Transverse colon (tissue), 4 donors: ENCODE measurements at regions not wholly inside any gene's neighbourhood (a gene's known extent, or its start where the extent isn't known, plus 50 kb on each side); places are given as distances from the start of the nearest gene placed in this dataset.

Experiments used
- DNase-seq: peaks from one replicate; pipeline ENCODE4 v3.0.0-alpha.2; 2019
- H3K27ac ChIP-seq, 4 donors: fragments of 200-600 bp; sonication (generic); 2 replicates each; pipeline ENCODE4 v1.5.1; 2016 to 2018; ENCODE audit warnings: inconsistent platforms in 4 of 4
- H3K27me3 ChIP-seq: fragments of 200-600 bp; sonication (generic); 2 replicates; pipeline ENCODE4 v1.5.1; 2017; ENCODE audit warnings: inconsistent platforms
- H3K36me3 ChIP-seq, 4 donors: fragments of 200-600 bp; sonication (generic); 2 replicates each; pipeline ENCODE4 v1.5.1; 2017 to 2019; ENCODE audit warnings: inconsistent platforms in 4 of 4
- H3K4me1 ChIP-seq, 4 donors: fragments of 200-600 bp; sonication (generic); 2 replicates each; pipeline ENCODE4 v1.5.1; 2017 to 2020; ENCODE audit warnings: inconsistent platforms in 4 of 4
- H3K4me3 ChIP-seq, 4 donors: fragments of 200-600 bp; sonication (generic); 1 replicate in 1 of 4; 2 replicates in 3 of 4; pipeline versions ENCODE4 v1.5.1 to v1.6.1; 2017 to 2019; ENCODE audit warnings: inconsistent platforms in 4 of 4
- H3K9me3 ChIP-seq, 2 donors: fragments of 200-600 bp; sonication (generic); 2 replicates each; pipeline ENCODE4 v1.5.1; 2017 to 2019; ENCODE audit warnings: inconsistent platforms in 2 of 2
- EP300 ChIP-seq: sonication (generic); formaldehyde crosslinking; IDR thresholded peaks from one replicate; pipeline ENCODE4 v1.6.1; 2017; ENCODE audit warnings: antibody characterized with exemption, low read depth
- POLR2A ChIP-seq: fragments of 450-650 bp; IDR thresholded peaks from one replicate; pipeline ENCODE4 v1.6.1; 2016; ENCODE audit warnings: antibody characterized with exemption, mild to moderate bottlenecking, moderate library complexity
- POLR2AphosphoS5 ChIP-seq, 3 donors: sonication (generic); formaldehyde crosslinking; IDR thresholded peaks; one replicate each; pipeline ENCODE4 v1.6.1; 2016; ENCODE audit warnings: antibody characterized with exemption in 3 of 3
- WGBS, 2 donors: methylation state at CpG; one replicate each; pipeline ENCODE4 v1.1.5; 2018; ENCODE audit warnings: low coverage in 1 of 2; 5-methylcytosine and 5-hydroxymethylcytosine counted together
- in situ Hi-C, 4 donors: fragments of 200-750 bp; cut with MboI; loops; one replicate each; pipeline versions ENCODE4 v1.15.0 to v1.15.1; 2017; ENCODE audit warnings: low sequenced_read_pairs in 3 of 4, low pct_ligation_motif_present in 1 of 4, low pct_unique_long_range_greater_than_20kb in 1 of 4
- intact Hi-C: fragments of 100-400 bp; cut with DNase I; formaldehyde crosslinking; loops from one replicate; pipeline ENCODE4 v1.15.1; 2023; ENCODE audit warnings: low total_unique reads
- TF ChIP-seq, protein P1 (sequence below), 5 experiments: fragments of 200-600 bp in 3 of 5; fragments of 450-650 bp in 2 of 5; sonication (generic) in 3 of 5; IDR thresholded peaks; 1 replicate in 2 of 5; 2 replicates in 3 of 5; pipeline ENCODE4 v1.5.1; 2016 to 2017; ENCODE audit warnings: antibody characterized with exemption in 5 of 5, inconsistent platforms in 3 of 5, mild to moderate bottlenecking in 2 of 5, moderate library complexity in 1 of 5

GRCh38 chr18:30568333-30568732, 474.2 kb downstream of the DSC3 start:
- in situ Hi-C loops = no loop called here
- no peaks in the 10 kb centered on the region for H3K4me1 ChIP-seq
- no peaks in the 10 kb centered on the region for H3K27me3 ChIP-seq
- TF ChIP-seq POLR2AphosphoS5 (IDR thresholded peaks at IDR 0.05) (no peak), POLR2A (no peak), EP300 (no peak)
- TF ChIP-seq, protein P1, sequence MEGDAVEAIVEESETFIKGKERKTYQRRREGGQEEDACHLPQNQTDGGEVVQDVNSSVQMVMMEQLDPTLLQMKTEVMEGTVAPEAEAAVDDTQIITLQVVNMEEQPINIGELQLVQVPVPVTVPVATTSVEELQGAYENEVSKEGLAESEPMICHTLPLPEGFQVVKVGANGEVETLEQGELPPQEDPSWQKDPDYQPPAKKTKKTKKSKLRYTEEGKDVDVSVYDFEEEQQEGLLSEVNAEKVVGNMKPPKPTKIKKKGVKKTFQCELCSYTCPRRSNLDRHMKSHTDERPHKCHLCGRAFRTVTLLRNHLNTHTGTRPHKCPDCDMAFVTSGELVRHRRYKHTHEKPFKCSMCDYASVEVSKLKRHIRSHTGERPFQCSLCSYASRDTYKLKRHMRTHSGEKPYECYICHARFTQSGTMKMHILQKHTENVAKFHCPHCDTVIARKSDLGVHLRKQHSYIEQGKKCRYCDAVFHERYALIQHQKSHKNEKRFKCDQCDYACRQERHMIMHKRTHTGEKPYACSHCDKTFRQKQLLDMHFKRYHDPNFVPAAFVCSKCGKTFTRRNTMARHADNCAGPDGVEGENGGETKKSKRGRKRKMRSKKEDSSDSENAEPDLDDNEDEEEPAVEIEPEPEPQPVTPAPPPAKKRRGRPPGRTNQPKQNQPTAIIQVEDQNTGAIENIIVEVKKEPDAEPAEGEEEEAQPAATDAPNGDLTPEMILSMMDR (IDR thresholded peaks at IDR 0.05) = no peak
- no peaks in the 10 kb centered on the region for H3K36me3 ChIP-seq
- no peak overlapping the region for H3K27ac ChIP-seq
- no peak for DNase-seq
- no peak overlapping the region for H3K4me3 ChIP-seq
- H3K9me3 ChIP-seq = no peaks in the 10 kb centered on the region
- 89 to 93% methylated on average over 5 of the region's 5 CpGs for WGBS, 2 donors
- intact Hi-C loops = no loop called here

DNA sequence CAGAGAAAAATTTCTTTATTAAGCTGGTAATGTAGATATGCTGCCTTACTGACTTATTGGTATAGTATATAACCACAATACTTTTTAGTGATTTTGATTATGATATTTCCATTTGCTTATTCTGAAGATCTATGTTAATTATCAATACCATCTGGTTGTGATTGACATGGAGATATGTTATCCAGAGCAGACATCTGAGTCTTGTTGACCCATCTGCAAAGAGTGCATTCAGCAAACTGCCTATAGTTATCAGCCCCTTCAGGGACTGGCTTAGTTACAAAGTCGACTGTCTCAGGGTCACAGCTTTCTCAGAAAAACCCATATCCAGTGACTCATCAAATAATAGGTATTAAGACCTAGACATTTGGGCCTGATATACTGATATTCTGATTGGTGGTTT, 475.7 kb downstream of the DSC3 start:
- no peak for TF ChIP-seq POLR2AphosphoS5 (IDR thresholded peaks at IDR 0.05)
- TF ChIP-seq EP300 = no peak
- TF ChIP-seq POLR2A = no peak
- TF ChIP-seq, protein P1 (IDR thresholded peaks at IDR 0.05) = no peak
- DNase-seq = no peak
- in situ Hi-C loops (no loop called here), intact Hi-C loops (no loop called here)
- Histone ChIP-seq H3K4me1 (no peaks in the 10 kb centered on the region), H3K36me3 (no peaks in the 10 kb centered on the region), H3K27me3 (no peaks in the 10 kb centered on the region), H3K27ac (no peak overlapping the region), H3K9me3 (no peaks in the 10 kb centered on the region), H3K4me3 (no peak overlapping the region)
- WGBS, 2 donors = 57 to 76% methylated on average over 1 of the region's 1 CpG

GRCh38 chr18:30562231-30562630, 480.3 kb downstream of the DSC3 start:
- H3K4me1 ChIP-seq = no peaks in the 10 kb centered on the region
- no peak for DNase-seq
- H3K27ac ChIP-seq = no peak overlapping the region
- in situ Hi-C loops (no loop called here), intact Hi-C loops (no loop called here)
- TF ChIP-seq EP300 (no peak), POLR2A (no peak), POLR2AphosphoS5 (IDR thresholded peaks at IDR 0.05) (no peak)
- TF ChIP-seq, protein P1 (IDR thresholded peaks at IDR 0.05) = no peak
- H3K27me3 ChIP-seq = no peaks in the 10 kb centered on the region
- no peak overlapping the region for H3K4me3 ChIP-seq
- WGBS, 2 donors = 36% methylated on average over 1 of the region's 1 CpG; no CpG with 5 or more reads in 1 of the 2 donors
- H3K9me3 ChIP-seq = no peaks in the 10 kb centered on the region
- no peaks in the 10 kb centered on the region for H3K36me3 ChIP-seq

GRCh38 chr18:30556112-30556511, 486.4 kb downstream of the DSC3 start:
- peaks cover 0 to 7% (median 0%) of the 10 kb centered on the region in 4 donors for H3K4me1 ChIP-seq
- no peak overlapping the region for H3K27ac ChIP-seq
- 75 to 84% methylated on average over 2 to 11 of the region's 11 CpGs for WGBS, 2 donors
- no peaks in the 10 kb centered on the region for H3K36me3 ChIP-seq
- intact Hi-C loops = no loop called here
- TF ChIP-seq POLR2A (no peak), POLR2AphosphoS5 (IDR thresholded peaks at IDR 0.05) (no peak), EP300 (no peak)
- TF ChIP-seq, protein P1 (IDR thresholded peaks at IDR 0.05) = no peak
- peak; percentile 73 for DNase-seq
- no peaks in the 10 kb centered on the region for H3K9me3 ChIP-seq
- no peak overlapping the region for H3K4me3 ChIP-seq
- in situ Hi-C loops = no loop called here
- no peaks in the 10 kb centered on the region for H3K27me3 ChIP-seq
